ENCODE measurements at regions not wholly inside any gene's neighbourhood (a gene's known extent, or its start where the extent isn't known, plus 50 kb on each side); places are given as distances from the start of the nearest gene placed in this dataset.

GRCh38 chr12:86698641-86698980 is 442.4 kb upstream of the MGAT4C start:
- ChIA-PET POLR2A (no interaction called here), CTCF (no interaction called here)
- no peak for TF ChIP-seq CTCF (IDR thresholded peaks at IDR 0.05; ENCODE audit: control extremely low read depth, extremely low read depth, low read depth, missing control alignments)
- no peak for DNase-seq (ENCODE audit: extremely low spot score)

GRCh38 chr12:86697916-86698640 is 441.9 kb upstream of the MGAT4C start:
- POLR2A ChIA-PET, result no interaction called here
- no peak for DNase-seq (ENCODE audit: extremely low spot score)
- CTCF ChIA-PET, result no interaction called here
- no peak for TF ChIP-seq CTCF (IDR thresholded peaks at IDR 0.05; ENCODE audit: control extremely low read depth, extremely low read depth, low read depth, missing control alignments)

GRCh38 chr12:86683568-86684304 is 427.5 kb upstream of the MGAT4C start:
- ChIA-PET POLR2A (no interaction called here), CTCF (interaction anchor here (2.1 kb wide), 1 partner anchor 20 kb away, joined by 5 read pairs; no protein-coding TSS in a partner anchor)
- no peak for TF ChIP-seq CTCF (IDR thresholded peaks at IDR 0.05; ENCODE audit: control extremely low read depth, extremely low read depth, low read depth, missing control alignments)
- no peak for DNase-seq (ENCODE audit: extremely low spot score)

- no peak for DNase-seq (ENCODE audit: extremely low spot score)
- ChIA-PET POLR2A (no interaction called here), CTCF (interaction anchor here (1.5 kb wide), 1 partner anchor 21 kb away, joined by 3 read pairs; no protein-coding TSS in a partner anchor)
Observed at GRCh38 chr12:86681060-86681459, 424.9 kb upstream of the MGAT4C start.

GRCh38 chr12:86675197-86675596 is 419.0 kb upstream of the MGAT4C start:
- ChIA-PET CTCF (no interaction called here), POLR2A (no interaction called here)
- DNase-seq (ENCODE audit: extremely low spot score), result no peak
- no peak for TF ChIP-seq CTCF (IDR thresholded peaks at IDR 0.05; ENCODE audit: control extremely low read depth, extremely low read depth, low read depth, missing control alignments)

More at GRCh38 chr12:86681060-86681459, 424.9 kb upstream of the MGAT4C start:
- TF ChIP-seq CTCF (IDR thresholded peaks at IDR 0.05; ENCODE audit: control extremely low read depth, extremely low read depth, low read depth, missing control alignments), result no peak

GRCh38 chr12:86670986-86671385 is 414.8 kb upstream of the MGAT4C start:
- POLR2A ChIA-PET, result no interaction called here
- TF ChIP-seq CTCF (IDR thresholded peaks at IDR 0.05; ENCODE audit: control extremely low read depth, extremely low read depth, low read depth, missing control alignments), result no peak
- CTCF ChIA-PET, result no interaction called here
- no peak for DNase-seq (ENCODE audit: extremely low spot score)
